IPS-18c (cell line): ENCODE measurements at regions not wholly inside any gene's neighbourhood (a gene's known extent, or its start where the extent isn't known, plus 50 kb on each side); places are given as distances from the start of the nearest gene placed in this dataset.

Experiments used
- H3K4me3 ChIP-seq: 2 replicates; pipeline ENCODE4 v1.7.0; 2013; ENCODE audit warnings: low read depth, mild to moderate bottlenecking, low read length, moderate library complexity; ENCODE audit not compliant: insufficient read depth
- H3K9me3 ChIP-seq: one replicate; pipeline ENCODE4 v1.6.1; 2013; ENCODE audit warnings: mild to moderate bottlenecking, low read length, moderate library complexity; ENCODE audit not compliant: control insufficient read depth, insufficient read depth

GRCh38 chr14:65231286-65231980 is 129.1 kb upstream of the MAX start:
- no peak overlapping the region for H3K4me3 ChIP-seq

GRCh38 chr14:65234752-65235361 is 132.5 kb upstream of the MAX start:
- peaks cover 2% of the 10 kb centered on the region for H3K9me3 ChIP-seq
- no peak overlapping the region for H3K4me3 ChIP-seq

More at GRCh38 chr14:65231286-65231980, 129.1 kb upstream of the MAX start:
- peaks cover 2% of the 10 kb centered on the region for H3K9me3 ChIP-seq

GRCh38 chr14:65237023-65237814 is 134.9 kb upstream of the MAX start:
- Histone ChIP-seq H3K9me3 (peaks cover 2% of the 10 kb centered on the region), H3K4me3 (no peak overlapping the region)

GRCh38 chr14:65237941-65238340 is 135.6 kb upstream of the MAX start:
- no peak overlapping the region for H3K4me3 ChIP-seq
- H3K9me3 ChIP-seq = peaks cover 2% of the 10 kb centered on the region

GRCh38 chr14:65238456-65238855 is 136.1 kb upstream of the MAX start:
- Histone ChIP-seq H3K9me3 (peaks cover 2% of the 10 kb centered on the region), H3K4me3 (no peak overlapping the region)

- Histone ChIP-seq H3K9me3 (peaks cover 2% of the 10 kb centered on the region), H3K4me3 (no peak overlapping the region)
Observed at GRCh38 chr14:65239143-65239937, 137.0 kb upstream of the MAX start.

- peaks cover 2% of the 10 kb centered on the region for H3K9me3 ChIP-seq
- no peak overlapping the region for H3K4me3 ChIP-seq
Observed at GRCh38 chr14:65239938-65240296, 137.6 kb upstream of the MAX start.

GRCh38 chr14:65241125-65241752 is 138.9 kb upstream of the MAX start:
- H3K4me3 ChIP-seq = no peak overlapping the region
- no peaks in the 10 kb centered on the region for H3K9me3 ChIP-seq

GRCh38 chr14:65242732-65243134 is 140.4 kb upstream of the MAX start:
- Histone ChIP-seq H3K9me3 (no peaks in the 10 kb centered on the region), H3K4me3 (no peak overlapping the region)

GRCh38 chr14:65243766-65244442 is 141.6 kb upstream of the MAX start:
- H3K4me3 ChIP-seq = no peak overlapping the region
- no peaks in the 10 kb centered on the region for H3K9me3 ChIP-seq

GRCh38 chr14:65249471-65250161 is 147.3 kb upstream of the MAX start:
- Histone ChIP-seq H3K4me3 (no peak overlapping the region), H3K9me3 (no peaks in the 10 kb centered on the region)

GRCh38 chr14:65250162-65250495 is 147.8 kb upstream of the MAX start:
- Histone ChIP-seq H3K9me3 (no peaks in the 10 kb centered on the region), H3K4me3 (no peak overlapping the region)

GRCh38 chr14:65251213-65251612 is 148.9 kb upstream of the MAX start:
- Histone ChIP-seq H3K4me3 (no peak overlapping the region), H3K9me3 (no peaks in the 10 kb centered on the region)

GRCh38 chr14:65252482-65253255 is 150.4 kb upstream of the MAX start:
- no peak overlapping the region for H3K4me3 ChIP-seq
- H3K9me3 ChIP-seq = no peaks in the 10 kb centered on the region

GRCh38 chr14:65255029-65255545 is 152.8 kb upstream of the MAX start:
- Histone ChIP-seq H3K9me3 (peaks cover 3% of the 10 kb centered on the region), H3K4me3 (0 out of 2 replicates have a peak overlapping the region, but pooled peaks have one; percentile 0)
